ENCODE measurements at regions not wholly inside any gene's neighbourhood (a gene's known extent, or its start where the extent isn't known, plus 50 kb on each side); places are given as distances from the start of the nearest gene placed in this dataset.

DNA sequence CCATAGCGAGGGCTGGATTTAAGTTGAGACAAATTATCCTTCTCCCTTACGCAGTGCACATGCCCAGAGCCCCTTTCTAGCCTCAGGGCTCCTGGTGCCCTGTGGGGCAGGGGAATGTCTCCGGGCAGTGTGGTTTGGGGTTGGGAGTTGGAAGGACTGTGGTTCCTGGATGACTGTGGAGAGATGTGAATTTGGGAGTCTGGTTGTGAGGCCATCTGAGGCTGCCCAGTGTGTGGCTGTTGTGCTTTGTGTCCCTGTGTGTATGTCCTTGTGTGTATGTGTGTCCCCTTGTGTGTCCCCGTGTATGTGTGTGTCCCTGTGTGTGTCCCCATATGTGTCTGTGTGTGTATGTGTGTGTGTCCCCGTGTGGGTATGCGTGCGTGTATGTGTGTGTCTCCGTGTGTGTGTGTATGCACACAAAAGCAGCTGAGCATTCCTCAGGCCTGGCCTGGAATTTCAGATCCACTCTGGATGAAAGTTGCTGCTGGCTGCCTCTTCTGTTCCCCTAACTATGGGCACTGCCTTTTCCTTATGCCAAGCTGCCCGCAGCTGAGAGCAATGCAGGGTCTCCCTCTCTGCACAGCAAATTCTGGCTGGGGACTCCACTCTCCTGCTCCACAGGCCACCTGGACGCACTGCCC lies 65.4 kb downstream of the UBIAD1 start:
- DNase-seq (ENCODE audit: low read depth in 4 of 4, low spot score in 3 of 4) = no peak

DNA sequence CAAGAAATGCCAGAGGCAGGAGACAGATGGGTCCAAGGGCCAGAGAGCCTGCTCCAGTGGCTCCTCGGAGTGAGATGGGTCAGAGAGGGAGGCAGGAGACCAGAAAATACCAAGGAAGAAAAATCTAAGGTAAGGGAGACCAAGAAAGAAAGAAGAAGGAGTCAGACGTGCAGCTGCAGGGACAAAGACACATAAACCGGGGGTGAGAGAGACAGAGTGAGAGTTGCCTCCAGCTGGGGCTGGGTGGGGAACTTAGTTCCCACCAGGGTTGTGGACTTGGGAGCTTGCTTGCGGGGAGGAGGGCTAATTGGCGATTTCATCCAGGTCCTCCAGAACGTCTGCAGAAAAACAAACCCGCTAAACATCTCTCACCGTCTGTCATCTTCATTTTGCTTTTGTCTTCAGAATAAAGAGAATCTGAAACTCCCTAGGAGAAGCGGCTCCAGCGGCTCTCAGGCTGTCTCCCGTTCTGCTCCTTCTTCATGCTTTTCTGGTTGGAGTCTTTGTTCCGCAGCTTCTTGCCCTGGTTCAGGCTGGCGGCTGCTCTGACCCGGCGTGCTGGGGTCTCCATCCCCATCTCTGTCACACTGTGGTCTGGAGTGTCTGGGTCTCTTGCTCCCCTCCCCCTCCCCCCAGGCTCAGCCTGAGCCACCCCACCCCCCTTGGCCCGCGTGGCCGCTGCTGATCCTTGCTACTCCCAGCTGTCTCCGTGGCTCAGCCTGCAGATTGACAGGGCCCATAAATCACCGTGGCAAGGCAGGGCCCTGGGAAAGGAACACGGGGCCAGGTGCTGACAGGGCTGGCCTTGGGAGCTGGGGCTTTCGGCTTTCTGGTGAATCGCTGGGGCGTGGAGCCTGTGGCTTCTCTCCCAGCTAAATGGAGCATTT lies 66.6 kb downstream of the UBIAD1 start:
- no peak for DNase-seq (ENCODE audit: low read depth in 4 of 4, low spot score in 3 of 4)

DNA sequence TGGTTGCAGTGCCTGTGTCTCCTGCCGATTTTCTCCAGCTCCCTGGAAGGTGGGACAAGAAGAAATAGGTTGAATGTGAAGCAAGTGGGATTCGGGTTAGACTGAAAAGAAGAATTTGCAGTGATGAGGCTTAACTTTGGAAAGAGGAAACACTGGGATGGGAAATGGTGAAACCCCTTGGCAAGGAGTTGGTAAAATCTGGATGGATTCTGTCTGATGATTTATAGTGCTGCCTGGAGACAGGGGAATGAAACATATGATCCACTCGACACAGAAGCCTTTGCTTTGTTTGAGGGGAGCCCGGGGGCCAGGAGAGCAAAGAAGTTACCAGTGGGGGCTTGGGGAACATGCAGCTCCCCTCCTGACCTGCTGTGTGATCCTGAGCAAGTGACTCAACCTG lies 67.2 kb downstream of the UBIAD1 start:
- no peak for DNase-seq (ENCODE audit: low read depth in 4 of 4, low spot score in 3 of 4)

DNA sequence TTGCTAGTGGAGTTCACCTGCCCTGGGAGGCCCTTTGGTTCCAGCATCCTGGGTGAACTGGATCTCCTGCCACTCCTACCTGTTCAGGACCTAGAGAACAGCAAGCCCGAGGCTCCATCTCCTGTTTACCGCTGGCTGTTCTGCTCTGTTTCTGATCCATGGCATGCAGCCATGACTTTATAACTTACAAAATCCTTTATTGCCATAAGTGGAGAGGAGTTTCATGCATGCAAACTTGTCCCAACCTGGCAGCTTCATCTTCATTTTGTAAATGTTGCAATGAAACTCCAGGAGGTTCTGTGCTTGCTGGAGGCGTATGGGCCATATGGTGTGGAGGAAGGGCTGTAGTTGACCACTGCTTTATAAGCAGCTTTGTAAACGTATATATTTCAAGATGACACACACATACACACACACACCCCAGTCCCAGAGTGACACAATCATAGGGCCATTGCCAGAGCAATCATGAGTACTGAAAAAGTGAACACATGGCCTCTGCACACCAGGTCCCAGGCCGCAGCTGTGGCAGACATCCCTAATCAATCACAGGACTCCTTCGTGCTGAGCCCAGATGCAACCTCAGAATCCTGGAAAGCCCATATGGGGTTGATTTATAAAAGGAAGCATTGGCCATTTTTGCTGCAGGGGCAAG lies 69.0 kb downstream of the UBIAD1 start:
- DNase-seq (ENCODE audit: low read depth in 4 of 4, low spot score in 3 of 4) = no peak

DNA sequence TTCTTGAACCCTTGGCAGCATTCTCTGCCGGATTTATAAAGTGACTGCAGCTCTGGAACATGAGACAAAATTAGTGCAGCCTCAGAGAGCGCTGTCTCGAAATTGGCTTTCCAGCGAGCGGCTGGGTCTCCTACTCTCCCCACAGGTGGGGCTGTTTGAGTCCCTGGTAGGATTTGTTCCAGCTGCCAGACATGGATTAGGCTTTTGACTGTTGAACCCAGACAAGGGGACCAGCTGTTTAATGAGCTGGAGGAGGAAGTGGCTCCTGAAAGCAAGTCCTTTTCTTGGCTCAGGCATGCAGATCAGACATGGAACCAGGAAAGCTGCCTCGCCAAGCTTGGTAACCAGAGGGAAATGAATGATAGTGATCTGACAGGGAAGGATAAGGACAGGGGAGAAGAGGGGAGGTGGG lies 69.6 kb downstream of the UBIAD1 start:
- no peak for DNase-seq (ENCODE audit: low read depth in 4 of 4, low spot score in 3 of 4)

DNA sequence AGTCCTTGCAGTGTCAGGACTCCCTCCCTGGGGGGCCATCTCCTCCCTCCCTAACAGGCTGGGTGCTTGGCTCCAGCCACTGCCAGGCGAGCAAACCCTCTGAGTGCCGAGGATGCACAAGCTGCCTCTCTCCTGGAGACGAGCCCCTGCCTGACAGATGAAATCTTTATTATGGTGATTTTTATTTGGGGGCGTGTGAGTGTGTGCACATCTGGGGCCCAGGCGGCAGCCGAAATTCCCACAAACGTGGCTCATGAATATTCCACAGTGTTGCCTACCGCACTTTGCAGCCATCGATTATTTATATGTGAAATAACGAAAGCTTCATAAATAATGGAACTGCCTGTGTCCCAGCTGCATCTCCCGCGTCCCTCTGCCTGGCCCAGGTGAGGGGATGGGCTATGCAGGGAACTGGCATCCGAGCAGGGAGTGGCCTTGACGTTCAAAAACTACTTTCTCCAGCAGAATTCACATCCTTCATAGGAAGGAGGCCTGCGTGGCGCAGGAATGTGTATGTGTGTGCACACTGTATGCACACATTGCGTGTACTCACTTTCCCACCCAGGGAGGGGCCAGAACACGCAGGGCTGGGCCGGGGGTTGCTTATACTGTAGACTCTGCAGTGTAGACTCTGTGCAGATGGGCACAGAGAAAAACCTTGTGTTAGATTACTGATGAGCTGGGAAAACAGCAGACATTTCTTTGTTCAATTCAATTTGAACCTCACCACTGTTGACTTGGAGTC lies 73.1 kb downstream of the UBIAD1 start:
- DNase-seq (ENCODE audit: low read depth in 4 of 4, low spot score in 3 of 4) = no peak

DNA sequence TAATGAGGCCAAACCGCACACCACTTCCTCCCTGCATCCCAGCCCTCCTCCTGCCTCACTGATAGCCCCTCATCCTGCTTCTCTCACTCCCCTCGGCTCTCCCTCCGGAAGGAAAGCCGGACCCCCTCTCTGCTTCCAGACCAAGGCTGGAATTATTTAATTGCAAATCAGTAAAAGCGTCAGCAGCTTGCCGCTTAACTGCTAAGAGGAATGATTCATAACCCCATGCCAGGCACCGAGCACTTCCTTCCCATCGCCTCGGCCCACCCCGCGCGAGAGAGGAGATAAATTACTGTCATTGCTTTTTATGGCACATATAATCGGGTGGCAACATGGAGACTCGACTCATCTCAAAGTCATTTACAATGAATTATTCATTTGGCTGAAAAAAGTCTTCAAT lies 77.3 kb downstream of the UBIAD1 start:
- no peak for DNase-seq (ENCODE audit: low read depth in 4 of 4, low spot score in 3 of 4)

DNA sequence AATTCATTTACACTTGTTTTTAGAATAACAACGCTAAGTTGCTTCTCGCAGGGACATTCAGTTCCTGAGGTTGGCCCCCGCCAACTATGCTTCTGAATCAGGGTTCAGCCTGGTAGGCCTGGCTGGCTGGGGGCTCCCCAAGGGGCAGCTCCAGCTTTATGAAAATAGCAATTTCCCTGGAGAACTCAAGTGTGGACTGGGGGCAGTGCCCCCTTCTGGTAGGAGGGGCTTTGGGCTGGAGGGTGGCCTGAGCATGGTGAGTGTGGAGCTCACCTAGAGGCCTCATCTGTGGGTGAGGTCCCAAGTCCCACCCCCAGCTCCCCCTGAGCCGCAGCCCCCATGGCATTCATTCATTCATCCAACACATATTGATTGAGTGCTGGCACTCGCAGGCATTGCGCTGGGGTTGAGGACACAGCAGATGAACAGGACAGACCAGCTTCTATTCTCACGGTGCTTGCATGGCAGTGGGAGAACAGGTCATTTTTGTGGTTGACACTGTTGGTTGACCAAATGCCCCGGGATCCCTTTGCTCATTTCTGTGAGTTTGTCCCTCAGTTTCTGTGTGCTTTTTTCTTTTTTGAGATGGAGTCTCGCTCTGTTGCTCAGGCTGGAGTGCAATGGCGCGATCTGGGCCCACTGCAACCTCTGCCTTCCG lies 79.2 kb downstream of the UBIAD1 start:
- DNase-seq (ENCODE audit: low read depth in 4 of 4, low spot score in 3 of 4) = no peak

DNA sequence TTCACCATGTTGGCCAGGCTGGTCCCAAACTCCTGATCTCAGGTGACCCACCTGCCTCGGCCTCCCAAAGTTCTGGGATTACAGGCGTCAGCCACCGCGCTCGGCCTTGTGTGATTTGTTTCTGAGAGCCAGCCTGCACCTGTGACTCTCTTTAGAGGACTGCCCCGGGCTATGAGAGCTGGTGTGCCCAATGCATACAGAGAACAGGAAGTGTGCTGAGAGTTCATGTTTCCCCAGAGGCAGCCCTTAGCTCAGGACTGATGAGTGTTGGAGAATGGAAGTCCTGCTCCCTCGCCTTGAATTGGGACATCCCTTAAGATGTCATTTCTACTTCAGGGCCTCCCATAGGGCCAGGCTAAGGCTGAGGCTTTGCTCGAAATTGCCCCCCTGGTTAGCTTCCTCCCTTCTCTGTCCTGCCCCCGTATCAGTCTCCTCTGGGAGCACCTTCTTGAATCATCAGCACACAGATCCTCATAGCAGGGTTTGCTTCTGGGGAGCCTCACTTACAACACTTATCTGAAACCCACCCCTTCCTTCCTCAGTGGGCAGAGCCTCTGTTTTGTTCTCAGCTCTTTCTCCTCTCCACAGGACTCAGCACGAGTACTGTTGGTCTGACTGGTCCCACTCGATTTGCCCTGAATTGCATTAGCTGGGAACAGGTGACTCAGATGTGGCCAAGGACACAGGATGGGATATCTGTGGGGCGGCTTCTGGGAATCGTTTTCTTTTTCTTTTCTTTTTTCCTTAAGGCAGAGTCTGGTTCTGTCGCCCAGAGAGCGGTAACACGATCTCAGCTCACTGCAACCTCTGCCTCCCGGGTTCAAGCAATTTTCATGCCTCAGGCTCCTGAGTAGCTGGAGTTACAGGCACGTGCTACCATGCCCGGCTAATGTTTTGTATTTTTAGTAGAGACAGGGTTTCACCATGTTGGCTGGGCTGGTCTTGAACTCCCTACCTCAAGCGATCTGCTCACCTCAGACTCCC lies 80.1 kb downstream of the UBIAD1 start:
- no peak for DNase-seq (ENCODE audit: low read depth in 4 of 4, low spot score in 3 of 4)

DNA sequence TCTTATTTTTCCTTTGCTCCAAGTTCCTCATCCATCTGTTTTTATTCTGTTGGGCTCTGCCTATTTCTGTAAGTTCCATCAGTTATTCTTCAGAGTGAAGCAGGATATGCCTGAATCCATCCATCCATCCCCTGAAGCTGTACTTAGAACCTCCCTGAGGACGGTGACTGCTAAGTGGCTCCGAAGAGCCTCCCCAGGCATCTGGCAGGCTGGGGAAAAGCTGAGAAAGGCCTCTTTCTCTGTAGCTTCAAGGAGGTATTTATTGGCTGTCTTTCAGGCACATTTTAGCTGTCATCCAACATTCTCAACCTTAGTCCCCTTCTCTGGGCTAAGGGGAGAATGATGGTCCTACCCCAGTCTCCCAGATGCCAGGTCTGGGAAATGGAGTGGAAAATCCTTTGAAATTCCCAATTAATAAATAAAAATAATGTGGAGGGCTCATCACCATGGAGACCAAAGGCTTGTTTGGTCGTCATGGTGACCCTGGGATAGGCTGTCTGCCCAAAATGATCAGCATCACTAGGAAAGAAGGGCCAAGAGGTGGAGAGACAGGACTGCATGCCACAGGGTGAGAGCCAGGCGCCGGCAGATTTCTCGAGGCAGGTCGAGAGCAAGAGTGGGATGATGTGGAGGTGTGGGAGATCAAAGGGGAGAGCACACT lies 82.0 kb downstream of the UBIAD1 start:
- no peak for DNase-seq (ENCODE audit: low read depth in 4 of 4, low spot score in 3 of 4)

DNA sequence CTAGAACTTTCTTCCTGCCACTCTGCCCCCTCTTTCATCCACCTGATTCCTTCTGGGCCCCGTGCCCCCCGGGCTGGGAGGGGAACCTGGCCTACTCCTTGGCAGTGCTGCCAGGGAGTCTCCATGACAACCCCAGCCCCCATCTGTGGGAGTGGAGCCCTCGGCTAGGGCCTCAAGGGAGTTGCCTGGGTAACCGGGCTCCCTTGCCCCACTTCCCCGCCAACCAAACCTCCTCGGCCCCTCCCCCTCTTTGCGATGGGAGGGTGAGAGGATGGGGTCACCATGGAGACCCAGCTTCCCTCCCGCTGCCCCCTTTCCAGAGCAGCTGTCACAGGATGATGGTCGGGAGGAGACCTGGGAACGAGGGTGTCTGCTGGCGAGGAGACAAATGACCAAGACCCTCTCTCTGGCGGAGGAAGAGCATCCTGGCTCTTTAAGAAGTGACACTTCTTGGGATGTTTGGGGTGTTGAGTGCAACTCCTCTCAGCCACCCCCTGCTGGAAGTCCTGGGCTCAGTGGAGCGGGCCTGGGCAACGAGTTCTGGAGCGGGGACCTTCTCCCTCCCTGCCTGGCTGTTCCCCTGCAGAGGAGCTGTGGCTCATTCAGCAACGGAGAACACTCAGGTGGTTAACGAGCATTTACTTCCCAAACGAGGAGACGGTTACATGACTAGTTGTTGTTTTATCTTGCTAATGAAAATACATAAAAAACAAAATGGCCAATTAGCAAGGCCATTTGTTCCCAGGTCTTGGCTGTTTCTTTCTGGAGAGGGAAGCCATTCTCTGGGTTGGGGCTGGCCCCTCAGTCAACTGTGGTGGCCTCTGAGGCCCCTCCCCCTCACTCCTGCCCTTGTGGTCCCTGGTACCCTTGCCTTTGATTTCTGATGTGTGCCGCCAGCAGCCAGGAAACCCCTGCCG lies 82.8 kb downstream of the UBIAD1 start:
- no peak for DNase-seq (ENCODE audit: low read depth in 4 of 4, low spot score in 3 of 4)

DNA sequence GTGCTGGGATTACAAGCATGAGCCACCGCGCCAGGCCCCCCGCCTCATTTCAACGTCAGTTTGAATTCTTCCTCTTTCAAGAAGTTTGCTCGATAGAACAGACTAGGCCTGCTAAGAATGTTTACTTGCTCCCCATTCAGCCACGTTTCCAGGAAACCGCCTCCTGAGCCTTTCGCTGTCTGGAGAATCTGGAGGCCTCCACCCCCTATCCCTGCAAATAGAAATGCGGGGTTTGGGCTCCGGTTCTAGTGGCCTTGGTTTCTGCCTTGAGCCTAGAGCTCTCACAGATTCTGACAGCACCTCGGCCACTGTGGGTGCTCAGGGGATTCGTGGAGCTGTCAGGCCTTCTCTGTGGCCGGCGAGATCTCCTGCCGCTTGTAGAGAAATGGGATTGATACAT lies 84.3 kb downstream of the UBIAD1 start:
- DNase-seq (ENCODE audit: low read depth in 4 of 4, low spot score in 3 of 4) = no peak

DNA sequence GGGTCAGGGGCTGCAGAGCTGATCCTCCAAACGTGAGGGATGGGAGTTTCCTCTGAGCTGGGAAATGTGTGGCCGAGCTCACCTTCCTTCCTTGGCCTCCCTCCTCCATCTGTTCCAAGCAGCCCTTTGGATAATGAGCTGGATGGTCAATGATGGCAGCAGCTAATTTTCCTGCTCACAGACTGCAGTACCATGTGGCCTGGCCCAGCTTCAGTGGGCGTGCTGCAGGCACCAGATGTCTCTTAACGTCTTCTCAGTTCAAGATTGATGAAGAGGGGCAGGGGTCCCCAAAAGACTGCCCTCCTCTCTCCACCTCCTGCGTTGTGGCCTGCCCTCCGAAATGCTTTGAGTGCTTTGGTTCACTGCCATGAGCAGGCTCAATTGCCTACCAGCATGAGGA lies 86.0 kb downstream of the UBIAD1 start:
- no peak for DNase-seq (ENCODE audit: low read depth in 4 of 4, low spot score in 3 of 4)

DNA sequence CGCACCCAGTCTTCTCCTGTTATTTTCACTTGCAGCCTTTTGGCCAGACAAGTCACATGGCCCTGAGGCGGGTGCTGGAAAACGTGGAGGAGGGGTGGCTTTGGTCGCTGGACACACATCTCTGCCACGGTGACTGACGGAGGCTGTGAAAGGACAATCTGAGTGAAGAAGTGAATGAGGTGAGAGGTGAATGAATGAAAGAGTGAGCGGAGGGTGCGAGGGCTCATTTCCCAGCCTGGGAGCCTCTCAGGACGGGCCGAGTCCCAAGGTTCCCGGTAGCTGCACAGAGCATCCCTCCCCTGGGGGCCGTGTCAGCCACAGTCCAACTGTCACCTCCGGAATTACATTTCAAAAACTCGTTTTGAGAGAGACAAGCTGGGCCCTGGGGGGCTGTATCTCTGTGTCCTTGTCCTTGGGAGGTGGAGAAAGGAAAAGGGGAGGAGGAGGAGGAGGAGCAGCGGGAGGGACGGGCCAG lies 89.6 kb downstream of the UBIAD1 start:
- DNase-seq (ENCODE audit: low read depth in 4 of 4, low spot score in 3 of 4) = no peak

DNA sequence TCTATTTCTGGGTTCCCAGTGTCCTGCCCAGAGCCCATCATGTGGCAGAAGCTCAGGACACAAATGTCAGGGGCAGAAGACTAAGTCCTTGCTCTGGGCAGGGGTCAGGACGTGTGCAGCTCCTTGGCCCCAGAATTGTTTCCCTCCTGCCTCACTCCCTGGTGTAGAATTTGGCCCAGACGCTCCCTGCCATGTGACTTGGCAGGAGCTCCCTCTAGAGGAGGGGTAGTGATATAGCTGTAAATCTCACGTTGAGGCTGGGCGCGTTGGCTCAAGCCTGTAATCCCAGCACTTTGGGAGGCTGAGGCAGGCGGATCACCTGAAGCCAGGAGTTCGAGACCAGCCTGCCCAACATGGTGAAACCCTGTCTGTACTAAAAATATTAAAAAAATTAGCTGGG lies 91.2 kb downstream of the UBIAD1 start:
- no peak for DNase-seq (ENCODE audit: low read depth in 4 of 4, low spot score in 3 of 4)

DNA sequence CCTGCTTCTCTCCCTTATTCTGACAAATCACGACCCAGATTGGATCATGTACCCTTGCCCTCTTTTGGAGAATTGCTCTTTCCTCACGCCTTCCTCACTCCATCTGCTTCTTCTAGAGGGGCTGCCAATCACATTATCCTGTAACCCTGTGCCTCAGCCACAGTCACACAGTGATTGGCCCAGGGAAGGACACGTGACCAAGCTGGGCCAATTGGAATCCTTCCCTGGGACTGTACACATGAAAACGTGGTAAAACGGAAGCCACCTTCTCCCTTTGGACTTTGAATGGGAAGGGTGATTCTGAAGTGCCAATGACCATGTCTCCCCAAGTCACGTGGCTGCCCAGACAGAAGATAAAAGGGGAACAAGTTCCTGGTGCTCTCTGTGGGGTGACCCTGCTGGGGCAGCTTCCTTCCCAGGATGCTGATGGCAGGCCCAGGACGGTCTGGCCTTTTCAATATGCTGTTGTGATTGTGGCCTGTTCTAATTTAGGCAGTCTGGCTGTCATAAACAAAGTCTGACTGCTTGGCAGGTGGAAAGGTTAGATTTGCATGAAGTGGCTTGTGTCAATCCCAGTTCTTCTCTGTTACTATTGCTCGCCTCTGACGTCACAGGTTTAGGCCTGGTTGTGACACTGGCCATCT lies 92.9 kb downstream of the UBIAD1 start:
- no peak for DNase-seq (ENCODE audit: low read depth in 4 of 4, low spot score in 3 of 4)
